ENCODE measurements at regions not wholly inside any gene's neighbourhood (a gene's known extent, or its start where the extent isn't known, plus 50 kb on each side); places are given as distances from the start of the nearest gene placed in this dataset.

DNA sequence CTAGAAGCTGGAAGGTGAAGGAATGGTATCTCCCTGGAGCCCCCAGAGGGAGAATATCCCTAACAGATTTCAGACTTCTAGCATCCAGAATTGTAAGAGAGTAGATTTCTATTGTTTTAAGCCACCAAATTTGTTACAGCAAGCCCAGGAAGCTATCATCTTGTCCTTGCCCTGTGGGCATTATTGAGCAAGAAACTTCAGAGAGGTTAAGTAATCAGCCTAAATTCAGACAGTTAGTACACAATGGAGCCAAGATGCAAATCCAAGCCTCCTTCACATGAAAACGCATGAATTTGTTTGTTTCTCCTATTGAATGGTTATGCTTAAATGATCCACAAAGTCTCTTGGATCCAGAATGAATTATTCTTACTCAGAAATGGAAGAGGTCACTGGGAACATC lies 55.2 kb upstream of the TRIB2 start:
- no peak for DNase-seq

DNA sequence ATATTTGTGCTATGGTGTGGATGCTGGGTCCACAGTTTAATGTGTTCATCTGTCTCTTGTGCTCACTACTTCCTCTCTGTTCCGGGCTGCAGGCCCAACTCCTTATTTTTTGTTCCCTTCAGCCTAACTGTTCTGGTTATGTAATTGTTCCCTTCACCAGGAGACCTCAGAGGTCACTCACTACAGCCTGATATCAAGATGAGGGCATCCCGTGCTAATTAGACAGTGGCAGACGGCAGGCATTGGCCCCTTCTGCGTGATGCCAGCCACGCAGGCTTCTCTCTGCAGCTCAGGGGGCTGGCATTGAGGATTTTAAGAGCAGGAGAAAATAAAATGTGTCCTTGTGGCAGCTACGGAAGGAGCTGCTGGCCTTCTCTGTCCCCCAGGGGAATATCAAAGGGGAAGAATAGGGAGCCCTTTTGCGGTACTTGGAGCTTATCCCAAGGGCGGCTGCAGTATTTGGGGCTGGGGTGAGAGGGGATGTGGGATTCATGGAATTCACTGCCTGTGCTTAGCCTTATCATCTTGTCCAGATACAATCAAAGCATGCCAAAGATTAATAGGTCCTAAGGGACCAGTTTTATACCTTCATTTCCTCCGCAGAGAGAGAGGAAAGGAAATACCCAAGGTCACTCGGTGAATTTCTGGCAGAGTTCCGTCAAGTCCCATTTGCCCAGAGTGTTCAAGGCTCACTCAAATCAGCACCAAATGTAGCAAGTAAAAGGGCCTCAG lies 53.3 kb upstream of the TRIB2 start:
- DNase-seq = no peak

DNA sequence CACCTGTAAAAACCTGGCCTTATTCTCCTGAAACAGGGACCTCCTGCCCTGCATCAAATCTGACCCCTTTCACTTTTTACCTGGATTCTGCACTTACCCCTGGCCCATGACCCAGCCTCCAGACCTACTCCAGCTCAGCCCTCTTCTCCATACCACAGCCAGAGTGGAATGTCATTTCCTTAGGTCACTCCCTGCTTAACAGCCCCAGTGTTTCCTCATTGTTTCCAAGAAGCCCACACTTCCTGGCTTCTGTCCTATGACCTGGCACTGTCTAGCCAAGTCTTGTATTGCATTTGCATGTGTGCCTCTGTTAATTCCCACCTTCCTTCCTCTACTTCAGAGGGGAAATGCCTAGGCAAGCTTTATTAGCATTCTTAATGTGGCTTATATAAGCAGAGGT lies 51.4 kb upstream of the TRIB2 start:
- no peak for DNase-seq

DNA sequence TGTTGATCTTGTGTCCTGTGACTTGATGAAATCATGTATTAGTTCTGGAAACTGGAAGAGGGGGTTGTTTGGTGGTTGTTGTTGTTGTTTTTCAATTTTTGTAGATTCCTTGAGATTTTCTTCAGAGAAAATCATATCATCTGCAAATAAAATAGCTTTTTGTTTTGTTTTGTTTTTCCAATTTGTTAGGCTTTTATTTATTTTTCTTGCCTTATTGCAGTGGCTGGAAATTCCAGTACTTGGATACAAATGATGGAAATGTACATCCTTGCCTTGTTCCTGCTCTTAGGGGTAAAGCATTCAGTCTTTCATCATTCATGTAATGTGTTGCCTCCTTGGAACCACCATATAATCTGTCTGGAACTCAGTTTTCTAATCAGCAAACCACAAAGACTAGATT lies 50.3 kb upstream of the TRIB2 start:
- DNase-seq = no peak

Measured in DMS79 (cell line).